ENCODE measurements at regions not wholly inside any gene's neighbourhood (a gene's known extent, or its start where the extent isn't known, plus 50 kb on each side); places are given as distances from the start of the nearest gene placed in this dataset.

DNA sequence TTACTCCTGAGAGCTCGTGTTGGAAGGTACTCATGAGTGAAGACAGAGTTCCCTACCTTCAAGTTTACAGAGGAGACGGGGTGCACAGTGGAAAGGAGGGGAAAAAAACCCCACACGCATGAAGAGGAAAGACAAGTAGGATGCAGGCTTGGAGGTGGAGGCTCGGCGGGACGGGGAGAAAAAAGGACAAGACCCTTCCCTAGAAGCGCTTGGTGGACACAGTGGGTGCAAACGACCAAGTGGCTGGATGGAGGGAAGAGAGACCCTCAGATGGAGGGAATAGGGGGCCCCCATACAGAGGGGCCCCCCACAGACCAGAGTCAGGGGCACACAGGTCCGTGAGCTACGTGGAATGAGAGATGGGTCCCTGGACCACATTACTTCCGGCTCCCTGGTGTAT, 380.1 kb downstream of the SHANK2 start:
- FAIRE-seq, result no peak
- no peak for DNase-seq (ENCODE audit: low spot score in 2 of 2)

DNA sequence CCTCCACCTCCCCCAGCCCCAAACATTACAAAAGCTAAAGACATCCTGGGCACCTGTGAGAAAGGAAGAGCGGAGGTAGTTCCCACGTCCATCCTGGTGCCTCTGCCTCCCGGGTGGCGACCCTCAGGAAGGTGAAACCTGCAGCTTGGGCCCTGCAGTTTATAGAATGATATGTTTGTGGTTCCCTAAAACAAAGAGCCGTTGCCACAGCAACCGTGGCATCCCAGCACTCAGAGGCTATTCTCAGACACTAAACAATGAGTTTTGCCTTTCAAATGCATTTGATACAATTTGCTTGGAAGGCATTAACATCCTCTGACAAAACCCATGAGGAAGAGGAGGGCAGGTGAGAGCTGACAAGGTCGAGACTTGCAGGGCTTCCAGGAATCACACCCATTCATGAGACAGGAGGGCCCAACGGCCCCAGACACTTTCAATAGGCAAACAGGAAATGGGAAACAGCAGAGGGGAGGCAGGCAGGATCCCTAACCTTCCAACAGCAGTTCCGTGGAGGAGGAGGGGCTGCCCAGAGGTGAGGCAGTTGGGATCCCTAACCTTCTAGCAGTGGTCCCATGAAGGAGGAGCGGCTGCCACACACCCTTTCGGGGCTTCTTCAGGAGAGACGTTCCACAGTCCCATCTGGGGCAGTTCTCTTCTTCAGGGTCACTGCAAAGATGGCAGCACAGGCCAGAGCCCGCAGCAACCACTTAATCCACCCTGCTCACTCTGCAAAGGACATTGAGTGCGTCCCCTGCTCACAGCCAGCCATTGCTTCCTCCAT, 379.2 kb downstream of the SHANK2 start:
- FAIRE-seq, result no peak
- no peak for DNase-seq (ENCODE audit: low spot score in 2 of 2)

DNA sequence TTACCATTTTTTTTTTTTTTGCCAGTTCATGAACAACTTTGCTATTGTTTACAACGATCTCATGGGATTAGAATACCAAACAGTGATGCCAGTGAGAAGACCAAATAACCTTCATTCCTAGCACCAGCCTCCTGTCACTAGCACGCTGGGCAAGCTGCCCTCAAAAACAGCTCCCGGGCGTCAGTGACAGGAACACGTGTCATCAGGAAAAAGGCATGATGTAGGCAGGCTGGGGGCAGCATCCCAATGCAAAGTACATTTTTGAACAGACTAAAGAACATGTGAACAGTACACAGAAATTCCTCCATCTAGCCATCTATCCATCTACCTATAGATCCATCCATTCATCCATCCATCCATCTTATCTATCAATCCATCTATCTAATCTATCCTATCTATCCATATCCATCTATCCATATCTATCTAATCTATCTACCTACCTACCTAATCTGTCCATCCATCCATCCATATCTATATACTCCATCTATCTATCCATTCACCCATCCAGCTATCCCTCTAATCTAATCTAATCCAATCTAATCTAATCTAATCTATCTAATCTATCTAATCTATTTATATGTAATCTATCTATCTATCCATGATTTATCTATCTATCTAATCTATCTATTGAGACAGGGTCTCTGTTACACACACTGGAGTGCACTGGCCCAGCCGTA, 378.5 kb downstream of the SHANK2 start:
- FAIRE-seq (no peak), DNase-seq (ENCODE audit: low spot score in 2 of 2) (no peak)

DNA sequence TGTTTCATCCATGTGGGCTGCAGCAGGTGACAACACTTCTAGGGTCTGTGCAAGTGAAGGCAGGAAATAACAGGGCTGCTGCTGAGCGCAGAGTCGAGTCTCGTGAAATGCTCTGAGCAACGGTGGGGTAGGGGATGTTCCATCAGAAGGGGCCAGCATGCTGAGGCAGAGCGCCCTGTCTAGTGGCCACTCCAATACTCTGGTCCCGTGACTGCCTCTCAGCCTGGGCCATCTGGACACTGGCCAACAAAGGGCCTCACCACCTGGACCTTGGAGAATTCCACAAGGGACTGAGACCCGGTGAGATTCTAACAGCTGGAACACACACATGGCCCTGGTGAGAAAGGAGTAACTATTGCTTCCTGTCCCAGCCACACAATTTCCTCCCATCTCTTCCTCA, 375.7 kb downstream of the SHANK2 start:
- DNase-seq (ENCODE audit: low spot score in 2 of 2) (no peak), FAIRE-seq (no peak)

DNA sequence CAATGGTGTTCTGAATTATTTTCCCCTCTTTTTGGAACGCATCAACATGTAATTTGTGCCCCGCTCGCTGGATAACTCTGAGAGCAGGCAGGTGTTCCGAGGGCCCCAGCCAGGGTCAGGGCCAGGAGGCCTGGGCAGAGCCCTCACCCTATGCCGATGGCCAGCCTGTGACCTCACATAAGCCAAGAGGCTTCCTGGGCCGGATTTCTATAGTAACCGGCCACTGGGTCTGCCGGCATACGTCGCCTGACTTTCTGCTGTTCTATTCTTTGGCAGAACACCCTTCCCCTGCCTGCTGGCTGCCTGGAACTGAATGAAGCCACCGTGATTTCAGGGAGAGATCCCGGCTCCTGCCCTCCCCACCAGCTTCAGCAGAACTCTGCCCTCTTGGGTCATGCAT, 375.2 kb downstream of the SHANK2 start:
- no peak for DNase-seq (ENCODE audit: low spot score in 2 of 2)
- FAIRE-seq, result no peak

DNA sequence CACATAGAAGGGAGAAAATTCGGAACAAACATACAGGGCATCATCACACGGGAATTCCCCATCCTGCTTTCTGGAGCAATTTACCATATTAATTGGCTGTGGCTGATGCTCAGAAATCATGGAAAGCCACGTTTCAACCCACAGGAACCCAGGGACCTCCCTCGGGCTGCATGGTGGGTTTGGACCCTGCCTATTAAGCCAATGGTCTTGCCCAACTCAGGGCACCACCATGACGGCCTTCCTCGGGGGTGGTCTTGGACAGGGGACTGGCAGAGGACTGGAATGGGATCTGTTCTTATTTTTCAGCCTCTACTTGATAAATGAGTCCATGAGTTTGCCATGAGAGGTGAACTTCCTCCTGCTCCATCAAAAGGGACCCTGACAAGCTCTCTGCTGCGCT, 374.0 kb downstream of the SHANK2 start:
- FAIRE-seq, result no peak
- no peak for DNase-seq (ENCODE audit: low spot score in 2 of 2)

DNA sequence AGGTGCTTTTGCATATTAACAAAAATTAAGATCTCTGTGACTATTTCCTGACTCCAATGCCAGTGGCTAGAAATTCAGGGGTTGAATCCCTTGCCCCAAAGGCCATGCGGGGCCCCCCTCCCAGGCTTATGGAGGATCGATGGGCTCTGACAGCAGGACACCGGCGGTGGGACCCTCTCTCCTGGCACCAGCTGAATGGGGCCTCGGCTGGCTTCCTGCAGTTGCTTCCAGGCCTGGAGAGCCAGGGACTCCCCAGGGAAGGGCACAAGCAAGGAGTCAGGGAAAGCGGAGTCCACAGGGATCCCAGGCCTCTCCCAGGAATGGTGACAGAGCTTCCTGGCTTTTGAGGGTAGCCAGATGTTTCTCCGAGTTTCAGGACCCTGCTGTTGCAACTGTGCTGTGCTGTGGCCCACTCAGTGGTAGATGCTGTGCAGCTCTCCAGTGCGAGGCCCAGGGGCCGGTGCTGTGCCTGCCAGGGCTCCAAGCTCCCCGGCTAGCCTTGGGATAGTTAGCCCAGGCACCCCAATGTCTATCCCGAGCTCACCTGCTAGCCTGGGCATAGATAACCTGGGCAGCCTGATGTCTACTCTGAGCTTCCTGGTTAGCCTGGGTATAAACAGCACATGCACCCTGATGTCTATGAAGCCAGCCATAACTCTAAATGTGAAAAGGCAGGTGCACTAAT, 372.6 kb downstream of the SHANK2 start:
- no peak for DNase-seq (ENCODE audit: low spot score in 2 of 2)
- no peak for FAIRE-seq

DNA sequence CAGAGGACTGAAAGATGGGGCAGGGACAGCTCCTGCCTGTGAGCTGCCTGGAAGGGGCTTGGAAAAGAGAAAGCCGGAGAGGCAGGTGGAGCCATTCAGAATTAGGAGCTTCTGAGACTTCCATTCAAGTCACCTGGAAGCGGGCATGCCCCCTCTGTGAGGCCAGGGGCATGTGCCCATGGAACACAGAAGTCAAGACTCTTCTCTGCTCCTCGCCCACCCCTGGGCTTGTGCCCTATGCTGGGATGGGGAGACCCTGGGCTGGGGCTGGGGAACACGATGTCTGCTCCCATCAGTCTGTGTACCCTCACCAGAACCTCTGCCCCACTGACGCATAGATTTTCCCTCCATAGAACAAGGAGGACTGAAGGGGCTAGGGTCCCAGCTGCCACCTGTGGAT, 372.0 kb downstream of the SHANK2 start:
- no peak for FAIRE-seq

DNA sequence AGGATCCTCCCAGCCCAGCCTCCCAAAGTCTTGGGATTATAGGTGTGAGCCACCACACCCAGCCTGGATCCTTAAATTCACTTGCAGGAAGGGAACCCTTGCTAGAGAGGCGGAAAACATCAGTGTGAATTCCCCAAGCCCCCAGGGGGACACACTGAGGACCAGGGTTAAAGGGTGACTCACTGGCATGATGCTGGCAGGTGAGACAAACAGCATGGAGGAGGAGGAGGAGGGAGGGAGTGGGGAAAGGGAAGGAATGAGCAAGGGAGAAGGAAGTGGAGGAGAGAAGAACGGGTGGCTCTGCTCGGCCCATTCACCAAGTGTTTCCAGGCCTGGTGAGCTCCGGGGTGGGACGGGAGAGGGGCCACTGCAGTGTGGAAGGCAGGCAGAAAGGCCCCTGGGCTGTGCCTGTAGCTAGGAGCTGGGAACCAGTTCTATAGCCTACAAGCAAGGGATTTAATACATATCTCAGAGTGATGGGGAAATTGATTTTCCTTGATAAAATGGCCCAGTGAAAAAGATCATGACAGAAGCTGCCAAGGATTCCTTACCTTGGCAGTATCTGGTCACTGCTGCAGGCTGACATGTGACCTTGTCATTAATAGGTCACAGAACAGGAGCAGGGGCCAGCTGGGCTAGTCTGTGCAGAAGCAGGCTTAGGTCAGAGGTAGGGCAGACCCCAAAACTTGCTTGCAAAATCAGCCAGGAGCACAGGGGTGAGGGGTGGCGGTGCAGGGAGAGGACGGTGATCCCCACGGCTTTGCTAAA, 370.2 kb downstream of the SHANK2 start:
- FAIRE-seq, result no peak

More for the DNA sequence above, 372.0 kb downstream of the SHANK2 start:
- DNase-seq (ENCODE audit: low spot score in 2 of 2), result no peak

DNA sequence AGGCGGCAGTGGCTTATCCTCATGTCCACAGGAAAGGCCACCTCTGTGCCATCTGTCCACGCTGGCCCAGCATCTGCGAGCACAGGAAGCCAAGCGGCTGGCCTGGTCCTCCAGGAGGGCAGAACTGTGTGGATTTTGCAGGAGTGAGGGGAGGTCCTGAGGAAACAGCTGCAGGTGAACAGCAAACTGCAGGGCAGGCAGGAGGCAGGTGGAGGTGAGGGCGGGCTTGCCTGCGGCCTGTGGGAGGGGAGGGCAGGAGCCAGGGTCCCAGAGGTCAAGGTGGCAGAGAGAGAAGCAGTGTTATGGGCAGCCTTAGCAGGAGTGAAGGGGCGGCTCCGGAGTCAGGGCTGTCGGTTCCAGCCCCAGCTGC, 369.7 kb downstream of the SHANK2 start:
- DNase-seq (ENCODE audit: low spot score in 2 of 2), result no peak
- no peak for FAIRE-seq

More for the DNA sequence above, 370.2 kb downstream of the SHANK2 start:
- no peak for DNase-seq (ENCODE audit: low spot score in 2 of 2)

DNA sequence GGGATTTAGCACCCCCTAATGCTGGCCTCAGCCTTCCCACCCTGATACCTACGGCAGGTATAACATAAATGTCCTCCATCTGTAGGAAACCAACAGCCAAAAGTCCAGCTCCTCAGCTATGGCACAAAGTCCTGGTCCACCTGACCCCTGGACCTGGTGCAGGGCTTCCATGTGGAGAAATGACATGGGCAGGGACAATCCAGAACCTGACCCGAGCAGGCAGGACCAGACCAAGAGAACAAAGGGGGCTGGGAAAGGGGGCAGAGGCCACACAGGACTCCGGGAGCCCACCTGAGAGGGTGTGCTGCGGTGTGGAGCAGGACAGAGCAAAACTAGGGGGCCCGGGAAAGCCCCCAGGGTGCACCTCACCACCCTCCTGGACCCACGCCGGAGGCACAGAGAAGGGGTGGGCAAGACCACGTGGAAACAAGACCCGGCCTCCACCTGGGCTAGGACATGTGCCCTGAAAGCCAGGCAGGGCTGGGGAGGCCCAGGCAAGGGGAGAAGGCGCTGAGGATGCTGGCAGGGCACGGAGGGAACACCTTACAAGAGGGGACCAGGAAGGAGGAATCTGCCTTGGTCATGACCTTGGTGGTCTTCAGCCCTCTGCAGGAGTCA, 368.9 kb downstream of the SHANK2 start:
- FAIRE-seq (no peak), DNase-seq (ENCODE audit: low spot score in 2 of 2) (no peak)

DNA sequence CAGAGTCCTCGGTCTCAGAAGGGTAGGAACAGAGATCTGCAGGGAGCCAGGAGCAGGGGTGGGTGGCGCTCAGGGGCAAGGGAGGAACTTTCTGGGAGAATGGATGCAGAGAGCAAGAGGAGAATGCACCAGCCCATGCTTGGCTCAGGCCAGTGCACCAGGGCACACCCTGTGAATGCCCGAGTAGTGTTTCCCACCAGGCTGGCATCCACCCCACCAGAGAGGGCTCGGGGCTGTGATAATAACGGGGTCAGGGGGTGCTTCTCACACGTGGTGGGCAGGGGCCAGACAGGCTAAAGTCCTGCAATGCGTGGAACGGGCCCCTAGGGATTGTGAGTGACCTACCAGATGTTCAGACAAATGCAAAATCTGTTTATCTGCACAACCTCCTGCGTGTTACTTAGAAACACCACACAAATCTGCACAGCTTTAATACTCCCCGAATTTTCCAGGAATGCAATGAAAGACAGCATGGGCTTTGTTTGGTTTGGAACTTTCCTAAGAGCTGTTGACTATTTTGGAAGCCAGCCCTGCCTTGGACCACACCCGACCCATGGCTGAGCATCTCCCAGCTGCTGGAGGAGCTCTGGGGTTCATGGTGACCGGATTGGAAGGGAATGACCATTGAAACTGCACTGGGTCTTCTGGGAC, 368.3 kb downstream of the SHANK2 start:
- no peak for FAIRE-seq
- no peak for DNase-seq (ENCODE audit: low spot score in 2 of 2)

DNA sequence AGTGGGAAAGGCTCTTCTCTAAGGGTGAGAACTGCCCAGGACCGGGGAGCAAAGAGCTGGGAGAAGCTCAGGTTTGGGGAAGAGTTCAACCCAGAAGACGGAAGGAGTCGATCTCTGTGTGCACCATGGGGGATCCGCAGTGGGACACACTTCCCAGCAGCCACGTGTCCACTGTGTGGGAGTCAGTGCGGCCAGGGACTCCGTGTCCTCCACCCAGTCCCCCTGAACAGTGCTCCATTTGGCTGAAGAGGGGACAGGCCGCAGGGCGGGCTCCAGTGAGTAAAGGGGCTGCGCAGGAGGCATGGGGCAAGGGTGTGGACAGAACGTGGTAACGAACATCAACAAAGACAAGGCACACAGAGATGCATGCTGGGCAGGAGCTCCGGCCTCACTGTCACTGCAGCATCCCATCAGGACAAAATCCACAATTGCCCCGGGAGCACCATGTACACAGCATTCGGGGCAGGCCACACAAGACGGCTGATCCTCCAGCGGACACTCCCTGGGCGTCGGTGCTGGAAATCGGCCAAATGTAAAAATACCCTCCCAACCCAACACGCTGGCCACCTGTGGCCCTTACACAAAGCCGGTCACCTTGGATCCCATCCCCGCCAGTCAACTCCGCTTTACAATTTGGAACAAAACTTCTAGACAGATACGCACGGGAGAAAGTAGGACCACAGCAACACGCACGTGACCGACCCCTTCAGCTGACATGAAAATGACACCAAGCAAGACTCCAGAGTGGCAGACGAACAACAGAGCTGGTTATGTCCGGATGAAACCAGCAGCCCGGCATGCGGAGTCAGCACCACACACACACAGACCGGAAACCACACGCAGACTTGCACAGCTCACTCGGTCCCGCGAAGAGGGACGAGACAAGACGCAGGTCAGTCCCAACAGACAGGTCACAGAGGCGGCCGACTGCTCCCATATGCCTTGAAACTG, 366.8 kb downstream of the SHANK2 start:
- DNase-seq (ENCODE audit: low spot score in 2 of 2) (no peak), FAIRE-seq (no peak)

DNA sequence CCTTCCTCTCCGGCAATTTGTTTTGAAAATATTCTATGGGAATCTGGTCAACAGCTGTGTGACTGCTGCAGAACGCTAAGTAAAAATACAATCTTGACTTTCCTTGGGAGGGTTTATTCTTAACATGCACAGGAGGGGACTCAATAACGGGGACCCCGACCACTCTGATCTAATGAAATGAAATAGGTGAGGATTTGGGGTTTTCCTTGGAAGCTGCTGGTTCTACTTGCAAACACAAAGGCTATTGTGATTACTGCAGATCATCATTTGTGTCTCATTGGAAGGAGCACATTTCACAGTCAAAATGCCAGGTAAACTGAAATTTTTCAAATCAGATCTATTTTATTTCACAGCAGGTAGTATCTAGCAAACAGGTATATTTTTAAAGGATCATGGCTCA, 366.1 kb downstream of the SHANK2 start:
- FAIRE-seq (no peak), DNase-seq (ENCODE audit: low spot score in 2 of 2) (no peak)

DNA sequence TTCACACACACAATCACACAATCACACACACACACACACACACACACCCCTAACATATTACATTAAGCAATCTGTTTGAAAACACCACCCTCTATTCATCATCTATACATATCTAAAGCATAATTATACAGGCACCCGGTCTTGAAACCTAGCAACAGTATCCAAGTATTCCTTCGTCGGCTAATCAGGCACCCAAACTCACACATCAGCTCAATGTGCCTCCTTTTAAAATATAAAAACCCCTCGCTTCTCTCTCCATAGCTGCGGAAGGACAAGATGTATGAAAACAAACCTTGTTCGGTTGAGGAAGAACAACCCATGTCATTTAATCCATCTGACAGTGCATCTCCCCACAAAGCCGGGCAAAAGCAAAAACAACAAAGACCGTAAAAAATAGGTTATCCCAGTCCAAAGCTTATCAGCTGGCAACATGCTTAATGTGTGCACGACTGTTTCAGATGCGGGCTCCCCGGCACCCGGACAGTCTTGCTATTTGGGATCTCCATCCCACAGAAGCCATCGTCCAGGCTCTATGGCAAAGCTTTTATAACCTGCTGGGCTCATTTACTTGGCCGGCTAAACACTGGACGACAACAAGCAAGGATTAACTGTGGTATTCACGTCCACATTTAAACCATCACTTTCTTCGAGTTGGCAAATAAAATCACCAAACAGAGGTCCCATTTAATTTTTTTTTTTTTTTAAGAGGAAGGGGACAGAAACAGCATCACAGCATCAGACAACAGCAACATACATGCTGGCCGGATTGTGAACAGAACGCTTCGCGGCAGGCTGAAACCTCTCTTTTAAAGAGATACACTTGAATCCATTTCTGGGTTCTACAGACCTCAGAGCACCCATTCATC, 365.5 kb downstream of the SHANK2 start:
- DNase-seq (ENCODE audit: low spot score in 2 of 2), result no peak

DNA sequence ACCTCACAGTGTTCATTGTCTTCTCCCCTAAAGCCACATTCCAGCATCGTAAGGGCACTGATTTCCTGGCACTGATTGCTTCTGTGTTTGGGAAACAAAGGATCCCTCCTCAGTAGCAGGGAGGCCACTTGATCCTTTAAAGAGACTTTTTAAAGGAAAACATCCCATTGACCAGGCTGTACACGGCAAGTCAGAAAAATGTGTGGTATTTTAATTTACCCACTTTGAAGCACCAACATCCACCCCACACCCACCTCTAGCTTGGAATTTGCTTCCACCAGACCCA, 364.9 kb downstream of the SHANK2 start:
- FAIRE-seq (no peak), DNase-seq (ENCODE audit: low spot score in 2 of 2) (no peak)

More for the DNA sequence above, 365.5 kb downstream of the SHANK2 start:
- FAIRE-seq, result no peak

DNA sequence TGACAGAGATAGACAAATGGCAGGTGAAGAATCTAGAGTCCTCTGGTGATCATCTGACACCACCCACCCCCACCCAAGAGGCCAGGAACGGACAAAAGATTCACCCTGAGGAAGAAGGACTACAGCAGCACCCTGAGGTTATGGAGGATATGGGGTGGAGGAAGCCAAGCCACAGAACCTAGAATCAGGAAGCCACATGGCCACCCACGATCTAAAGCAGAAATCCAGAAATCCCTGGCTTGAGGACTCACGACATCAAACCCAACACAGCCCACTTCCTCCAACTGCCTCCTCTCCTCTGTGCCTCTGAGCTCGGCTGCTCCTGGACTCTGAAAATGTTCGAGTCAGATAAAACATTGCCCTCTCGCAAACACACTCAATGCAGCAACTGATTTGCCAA, 364.3 kb downstream of the SHANK2 start:
- no peak for FAIRE-seq
- DNase-seq (ENCODE audit: low spot score in 2 of 2), result no peak

DNA sequence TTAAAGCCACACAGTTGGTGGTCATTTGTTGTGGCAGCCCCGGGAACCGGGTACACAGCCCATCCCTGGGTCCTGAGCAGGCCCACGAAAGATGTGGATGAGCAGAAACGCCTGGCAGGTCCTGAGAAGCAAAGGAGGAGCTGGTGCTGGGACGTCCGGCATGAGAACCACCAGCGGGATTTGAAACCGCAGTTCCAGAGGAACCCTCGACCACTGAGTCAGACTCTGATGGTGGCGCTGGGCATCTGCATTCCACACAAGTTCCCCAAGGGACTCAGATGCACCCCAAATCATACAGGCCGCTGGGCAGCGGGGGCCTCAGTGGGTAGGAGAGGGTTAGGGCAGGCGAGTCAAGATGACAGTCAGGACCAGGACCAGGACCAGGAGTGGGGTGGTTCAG, 363.0 kb downstream of the SHANK2 start:
- DNase-seq (ENCODE audit: low spot score in 2 of 2) (no peak), FAIRE-seq (no peak)
